ENCODE measurements at regions not wholly inside any gene's neighbourhood (a gene's known extent, or its start where the extent isn't known, plus 50 kb on each side); places are given as distances from the start of the nearest gene placed in this dataset.

GRCh38 chr6:170200458-170200891 lies 90.4 kb downstream of the DLL1 start:
- H3K79me2 ChIP-seq (ENCODE audit: control insufficient read depth in 1 of 2, insufficient read depth in 2 of 2, low read length in 2 of 2): no peaks in the 10 kb centered on the region
- no peak overlapping the region for H2BK20ac ChIP-seq (ENCODE audit: low read length)
- peaks cover 0 to 7% of the 10 kb centered on the region in 2 experiments; a peak in 1 of 4 replicates for H3K9me3 ChIP-seq (ENCODE audit: insufficient read depth in 2 of 2, low read depth in 1 of 2, low read length in 1 of 2)
- no peak overlapping the region for H2AFZ ChIP-seq (ENCODE audit: low read length)
- no peak overlapping the region for H3K4me2 ChIP-seq (ENCODE audit: insufficient read depth in 1 of 2, low read depth in 2 of 2, low read length in 2 of 2)
- POLR2A ChIA-PET (ENCODE audit: partially characterized antibody): no interaction called here
- no peak overlapping the region for H3K27ac ChIP-seq (ENCODE audit: low read depth, low read length)
- no peaks in the 10 kb centered on the region for H3K27me3 ChIP-seq (replicated peaks in 1 of 4; ENCODE audit: control insufficient read depth in 3 of 4, extremely low read depth in 1 of 4, insufficient read depth in 3 of 4, low read length in 3 of 4)
- H4K91ac ChIP-seq (replicated peaks; ENCODE audit: insufficient read length, low read length): no peak overlapping the region
- CTCF ChIA-PET (ENCODE audit: partially characterized antibody): interaction anchor here (0.6 kb wide), 1 partner anchor 325 kb away, joined by 5 read pairs; no protein-coding TSS in a partner anchor
- no peak overlapping the region for H3K23ac ChIP-seq (ENCODE audit: insufficient read length)
- no peak overlapping the region for H4K8ac ChIP-seq (ENCODE audit: extremely low read depth, insufficient read depth, low read length)
- DNase-seq (ENCODE audit: low read depth in 1 of 2, low spot score in 2 of 2) (peak in 1 of 2 experiments; percentile 29), FAIRE-seq (no peak)
- H3K4me3 ChIP-seq (ENCODE audit: extremely low read depth in 1 of 4, insufficient read depth in 2 of 4, low read depth in 3 of 4, low read length in 4 of 4): no peak overlapping the region
- no peak overlapping the region for H3K18ac ChIP-seq (ENCODE audit: extremely low read depth, low read length)
- H3K4ac ChIP-seq (replicated peaks; ENCODE audit: insufficient read length, low read depth, low read length): no peak overlapping the region
- H2AK5ac ChIP-seq (ENCODE audit: low read depth, low read length): no peak overlapping the region
- no peak overlapping the region for H3K14ac ChIP-seq (ENCODE audit: insufficient read length)
- no peak overlapping the region for H3K56ac ChIP-seq (replicated peaks; ENCODE audit: insufficient read length, low read depth, low read length)
- no peak overlapping the region for H2BK120ac ChIP-seq (replicated peaks; ENCODE audit: low read depth, low read length)
- 94% methylated on average over 9 of the region's 9 CpGs; no CpG with 5 or more reads in 1 of the 2 experiments for WGBS, 2 experiments (ENCODE audit: extremely low coverage in 1 of 2, insufficient coverage in 1 of 2, insufficient read length in 1 of 2, insufficient replicate concordance in 2 of 2, low coverage in 1 of 2, low lambda C conversion rate in 2 of 2, missing lambda C conversion rate in 1 of 2)
- no peaks in the 10 kb centered on the region for H3K23me2 ChIP-seq (ENCODE audit: low read depth, low read length)
- H4K20me1 ChIP-seq (replicated peaks in 1 of 2; ENCODE audit: control insufficient read depth in 1 of 2, insufficient read depth in 2 of 2, low read length in 2 of 2): no peaks in the 10 kb centered on the region
- H4K5ac ChIP-seq (ENCODE audit: insufficient read length, low read depth, low read length): no peak overlapping the region
- H3K9ac ChIP-seq (replicated peaks in 1 of 4; ENCODE audit: extremely low read depth in 1 of 4, low read depth in 3 of 4, low read length in 3 of 4): no peak overlapping the region
- no peak overlapping the region for H2BK15ac ChIP-seq (ENCODE audit: low read length)
- H2BK5ac ChIP-seq (ENCODE audit: low read depth, low read length): no peak overlapping the region
- H3K4me1 ChIP-seq (replicated peaks in 1 of 4; ENCODE audit: control insufficient read depth in 3 of 4, insufficient read depth in 4 of 4, low read length in 3 of 4): no peaks in the 10 kb centered on the region
- H3K79me1 ChIP-seq (ENCODE audit: low read depth, low read length): no peaks in the 10 kb centered on the region
- H2BK12ac ChIP-seq (ENCODE audit: low read depth, low read length): no peak overlapping the region
- H3K36me3 ChIP-seq (ENCODE audit: control insufficient read depth in 2 of 4, insufficient read depth in 4 of 4, low read length in 3 of 4): no peaks in the 10 kb centered on the region
- TF ChIP-seq GTF2F1 (IDR thresholded peaks at IDR 0.05; ENCODE audit: borderline replicate concordance, low read depth, low read length) (no peak), HDAC6 (IDR thresholded peaks at IDR 0.05; ENCODE audit: low read depth, low read length) (no peak), SIX5 (IDR thresholded peaks at IDR 0.05; ENCODE audit: low read depth, low read length) (no peak)

All from H1 (cell line).